Naive B cell (primary cell): ENCODE measurements at regions not wholly inside any gene's neighbourhood (a gene's known extent, or its start where the extent isn't known, plus 50 kb on each side); places are given as distances from the start of the nearest gene placed in this dataset.
A peak's percentile ranks its signal among the peaks of the same experiment; 100 is the strongest.
"Not testable (repeated sequence)": the region's sequence is repeated elsewhere in the genome, so short reads cannot be mapped to it uniquely, and the experiment has no call there.

Experiments used
- ATAC-seq, 2 donors: fragments of 150-1000 bp; cut with Tn5 transposase; 2 replicates each; pipeline ENCODE4 v1.10.0; 2021; ENCODE audit warnings: low read depth in 2 of 2, mild to moderate bottlenecking in 2 of 2, moderate library complexity in 2 of 2
- DNase-seq: peaks from one replicate; pipeline ENCODE4 v3.0.0; 2022
- H3K27ac Mint-ChIP-seq, 6 donors: one replicate each; pipeline ENCODE4 v1.8.0; 2020 to 2022; ENCODE audit warnings: mild to moderate bottlenecking in 6 of 6, mixed read lengths in 6 of 6, moderate library complexity in 5 of 6, inconsistent platforms in 2 of 6
- H3K27me3 Mint-ChIP-seq, 3 donors: one replicate each; pipeline ENCODE4 v1.8.0; 2021 to 2022; ENCODE audit warnings: mixed read lengths in 3 of 3, mild to moderate bottlenecking in 1 of 3
- H3K36me3 Mint-ChIP-seq, 2 donors: one replicate each; pipeline ENCODE4 v1.8.0; 2020 to 2022; ENCODE audit warnings: mixed read lengths in 2 of 2, inconsistent platforms in 1 of 2, mild to moderate bottlenecking in 1 of 2
- H3K4me1 Mint-ChIP-seq, 3 donors: one replicate each; pipeline ENCODE4 v1.8.0; 2020 to 2022; ENCODE audit warnings: mixed read lengths in 3 of 3, inconsistent platforms in 1 of 3, mild to moderate bottlenecking in 1 of 3, moderate library complexity in 1 of 3
- H3K4me3 Mint-ChIP-seq, 8 donors: one replicate each; pipeline ENCODE4 v1.8.0; 2020 to 2022; ENCODE audit warnings: mild to moderate bottlenecking in 8 of 8, mixed read lengths in 8 of 8, moderate library complexity in 8 of 8, inconsistent platforms in 2 of 8
- H3K9me3 Mint-ChIP-seq, 7 donors: one replicate each; pipeline ENCODE4 v1.8.0; 2020 to 2022; ENCODE audit warnings: mixed read lengths in 7 of 7, mild to moderate bottlenecking in 5 of 7, inconsistent platforms in 2 of 7, moderate library complexity in 1 of 7

GRCh38 chr15:77944002-77944867 lies 133.3 kb downstream of the TBC1D2B start:
- no peaks in the 10 kb centered on the region for H3K27me3 Mint-ChIP-seq
- DNase-seq (peak; percentile 29), ATAC-seq (peak; percentile 46 to 64)
- H3K27ac Mint-ChIP-seq = peak overlapping the region in 4 of 6 donors; percentile 42 to 82 (median 66)
- H3K36me3 Mint-ChIP-seq = no peaks in the 10 kb centered on the region
- no peaks in the 10 kb centered on the region for H3K9me3 Mint-ChIP-seq
- H3K4me3 Mint-ChIP-seq = peak overlapping the region; percentile 71 to 92 (median 84)
- H3K4me1 Mint-ChIP-seq = peaks cover 7 to 15% (median 9%) of the 10 kb centered on the region in 3 donors

- no peaks in the 10 kb centered on the region for H3K36me3 Mint-ChIP-seq
- ATAC-seq = no peak
- H3K27me3 Mint-ChIP-seq = no peaks in the 10 kb centered on the region
- peak overlapping the region in 3 of 6 donors; percentile 34 to 77 (median 68) for H3K27ac Mint-ChIP-seq
- H3K4me1 Mint-ChIP-seq = peaks cover 7 to 15% (median 9%) of the 10 kb centered on the region in 3 donors
- peak overlapping the region in 3 of 8 donors; percentile 61 to 72 (median 70) for H3K4me3 Mint-ChIP-seq
- no peaks in the 10 kb centered on the region for H3K9me3 Mint-ChIP-seq
- DNase-seq = no peak
Measured at GRCh38 chr15:77942611-77943211, 134.8 kb downstream of the TBC1D2B start.

GRCh38 chr15:77941090-77941827 lies 136.3 kb downstream of the TBC1D2B start:
- not testable (repeated sequence) for H3K4me3 Mint-ChIP-seq, ATAC-seq, DNase-seq, H3K36me3 Mint-ChIP-seq, H3K9me3 Mint-ChIP-seq, H3K27me3 Mint-ChIP-seq, H3K27ac Mint-ChIP-seq
- peaks cover 7 to 15% (median 9%) of the 10 kb centered on the region in 3 donors for H3K4me1 Mint-ChIP-seq

- DNase-seq = no peak
- H3K27ac Mint-ChIP-seq = no peak overlapping the region
- no peak for ATAC-seq
- H3K9me3 Mint-ChIP-seq = no peaks in the 10 kb centered on the region
- no peak overlapping the region for H3K4me3 Mint-ChIP-seq
- H3K4me1 Mint-ChIP-seq = peaks cover 7 to 15% (median 9%) of the 10 kb centered on the region in 3 donors
- H3K27me3 Mint-ChIP-seq = no peaks in the 10 kb centered on the region
- no peaks in the 10 kb centered on the region for H3K36me3 Mint-ChIP-seq
Measured at GRCh38 chr15:77940381-77940947, 137.0 kb downstream of the TBC1D2B start.

GRCh38 chr15:77939851-77940250 lies 137.7 kb downstream of the TBC1D2B start:
- DNase-seq = no peak
- Mint-ChIP-seq H3K27me3 (no peaks in the 10 kb centered on the region), H3K9me3 (no peaks in the 10 kb centered on the region), H3K36me3 (no peaks in the 10 kb centered on the region), H3K27ac (no peak overlapping the region), H3K4me1 (peaks cover 5 to 11% (median 7%) of the 10 kb centered on the region in 3 donors), H3K4me3 (peak overlapping the region in 1 of 8 donors; percentile 35)
- no peak for ATAC-seq

- not testable (repeated sequence) for DNase-seq, H3K27ac Mint-ChIP-seq, H3K4me1 Mint-ChIP-seq, H3K9me3 Mint-ChIP-seq, ATAC-seq, H3K36me3 Mint-ChIP-seq, H3K27me3 Mint-ChIP-seq, H3K4me3 Mint-ChIP-seq
Measured at GRCh38 chr15:77939026-77939425, 138.5 kb downstream of the TBC1D2B start.

GRCh38 chr15:77938546-77938945 lies 139.0 kb downstream of the TBC1D2B start:
- not testable (repeated sequence) for H3K36me3 Mint-ChIP-seq, H3K9me3 Mint-ChIP-seq, H3K27me3 Mint-ChIP-seq, H3K4me3 Mint-ChIP-seq, DNase-seq, ATAC-seq, H3K4me1 Mint-ChIP-seq, H3K27ac Mint-ChIP-seq

- not testable (repeated sequence) for H3K4me3 Mint-ChIP-seq, DNase-seq, ATAC-seq, H3K9me3 Mint-ChIP-seq, H3K4me1 Mint-ChIP-seq, H3K27ac Mint-ChIP-seq, H3K36me3 Mint-ChIP-seq, H3K27me3 Mint-ChIP-seq
Measured at GRCh38 chr15:77936567-77936966, 140.9 kb downstream of the TBC1D2B start.

GRCh38 chr15:77934516-77934915 lies 143.0 kb downstream of the TBC1D2B start:
- H3K36me3 Mint-ChIP-seq, H3K9me3 Mint-ChIP-seq, H3K27me3 Mint-ChIP-seq, DNase-seq, H3K27ac Mint-ChIP-seq, H3K4me1 Mint-ChIP-seq, ATAC-seq: not testable (repeated sequence)
- peak overlapping the region in 1 of 8 donors; percentile 33 for H3K4me3 Mint-ChIP-seq

- not testable (repeated sequence) for H3K4me1 Mint-ChIP-seq, DNase-seq, H3K36me3 Mint-ChIP-seq, H3K4me3 Mint-ChIP-seq, H3K9me3 Mint-ChIP-seq, H3K27ac Mint-ChIP-seq, H3K27me3 Mint-ChIP-seq, ATAC-seq
Measured at GRCh38 chr15:77930907-77931306, 146.6 kb downstream of the TBC1D2B start.

GRCh38 chr15:77930490-77930889 lies 147.0 kb downstream of the TBC1D2B start:
- H3K27ac Mint-ChIP-seq, DNase-seq, ATAC-seq, H3K4me1 Mint-ChIP-seq, H3K9me3 Mint-ChIP-seq, H3K4me3 Mint-ChIP-seq, H3K36me3 Mint-ChIP-seq, H3K27me3 Mint-ChIP-seq: not testable (repeated sequence)

GRCh38 chr15:77926789-77927188 lies 150.7 kb downstream of the TBC1D2B start:
- H3K27me3 Mint-ChIP-seq = not testable (repeated sequence)

GRCh38 chr15:77926296-77926695 lies 151.2 kb downstream of the TBC1D2B start:
- not testable (repeated sequence) for ATAC-seq

More at GRCh38 chr15:77926789-77927188, 150.7 kb downstream of the TBC1D2B start:
- not testable (repeated sequence) for H3K4me3 Mint-ChIP-seq, DNase-seq, H3K4me1 Mint-ChIP-seq, H3K9me3 Mint-ChIP-seq, ATAC-seq, H3K36me3 Mint-ChIP-seq, H3K27ac Mint-ChIP-seq

More at GRCh38 chr15:77926296-77926695, 151.2 kb downstream of the TBC1D2B start:
- H3K4me1 Mint-ChIP-seq, DNase-seq, H3K4me3 Mint-ChIP-seq, H3K27ac Mint-ChIP-seq, H3K27me3 Mint-ChIP-seq, H3K36me3 Mint-ChIP-seq, H3K9me3 Mint-ChIP-seq: not testable (repeated sequence)
